GM12878 (cell line): ENCODE measurements at regions not wholly inside any gene's neighbourhood (a gene's known extent, or its start where the extent isn't known, plus 50 kb on each side); places are given as distances from the start of the nearest gene placed in this dataset.

ENCODE experiments used
- ATAC-seq: fragments of 200-7000 bp; cut with Tn5 transposase; 3 replicates; pipeline ENCODE4 v1.9.1; 2020; ENCODE audit warnings: mild to moderate bottlenecking, moderate library complexity
- BruUV-seq: library from RNA; stranded (reverse); fragments of 400-500 nt; replicated peaks from 2 replicates; lab custom pipeline; 2021; lab: Mats Ljungman, UMichigan
- CTCF ChIA-PET: fragments of 300-600 bp; sonication (Branson Sonifier 250); formaldehyde crosslinking; extraction: SDS; loops from one replicate; lab custom pipeline; 2021; ENCODE audit warnings: inconsistent platforms; lab: Yijun Ruan, JAX
- POLR2A ChIA-PET: fragments of 350-600 bp; formaldehyde crosslinking; extraction: SDS; loops from one replicate; lab custom pipeline; 2021; ENCODE audit warnings: inconsistent platforms; lab: Charles Lee
- RAD21 ChIA-PET: fragments of 300-600 bp; sonication (Branson Sonifier 250); formaldehyde crosslinking; loops from one replicate; lab custom pipeline; 2023; ENCODE audit warnings: antibody characterized with exemption; ENCODE audit not compliant: unreplicated experiment; lab: Charles Lee
- SMC1A ChIA-PET: fragments of 300-600 bp; sonication (Branson Sonifier 250); formaldehyde crosslinking; loops from one replicate; lab custom pipeline; 2023; ENCODE audit not compliant: unreplicated experiment, uncharacterized antibody; lab: Charles Lee
- DNase-seq: peaks from one replicate; pipeline ENCODE4 v3.0.0-alpha.2; 2011; ENCODE audit warnings: low read depth, low spot score
- FAIRE-seq: peaks from 3 replicates; lab custom pipeline; 2011; peaks lifted over from hg19 to GRCh38; lab: Jason Lieb, UNC
- H2AFZ ChIP-seq: 2 replicates; pipeline ENCODE4 v1.6.0; 2011; ENCODE audit warnings: low read depth, low read length, control low read depth; ENCODE audit not compliant: control insufficient read depth
- H3K27ac ChIP-seq: 2 replicates; pipeline ENCODE4 v1.5.1; 2011; ENCODE audit warnings: control low read depth; ENCODE audit not compliant: control insufficient read depth, insufficient read depth
- H3K27me3 ChIP-seq, 2 experiments: replicated peaks in 1 of 2; 2 replicates each; pipeline versions ENCODE4 v1.6.0 to v1.6.1; 2011; ENCODE audit warnings: low read length in 1 of 2; ENCODE audit not compliant: control insufficient read depth in 2 of 2, insufficient read depth in 2 of 2
- H3K36me3 ChIP-seq, 2 experiments: 2 replicates each; pipeline ENCODE4 v1.5.1; 2011; ENCODE audit warnings: low read length in 1 of 2; ENCODE audit not compliant: control insufficient read depth in 2 of 2, insufficient read depth in 2 of 2
- H3K4me1 ChIP-seq: 2 replicates; pipeline ENCODE4 v1.6.1; 2011; ENCODE audit warnings: mild to moderate bottlenecking, low read length, moderate library complexity, mixed read lengths; ENCODE audit not compliant: control insufficient read depth, insufficient read depth
- H3K4me2 ChIP-seq: 2 replicates; pipeline ENCODE4 v1.6.0; 2011; ENCODE audit warnings: control low read depth; ENCODE audit not compliant: control insufficient read depth, insufficient read depth
- H3K4me3 ChIP-seq: fragments of 200-600 bp; sonication (generic); 2 replicates; pipeline ENCODE4 v1.5.1; 2016
- H3K79me2 ChIP-seq: 2 replicates; pipeline ENCODE4 v1.6.0; 2011; ENCODE audit warnings: low read length; ENCODE audit not compliant: control insufficient read depth, insufficient read depth
- H3K9ac ChIP-seq: 2 replicates; pipeline ENCODE4 v1.8.0; 2011; ENCODE audit warnings: low read length, control low read depth, mixed read lengths; ENCODE audit not compliant: control insufficient read depth, insufficient read depth
- H3K9me3 ChIP-seq: replicated peaks from 3 replicates; pipeline ENCODE4 v1.5.1; 2011; ENCODE audit warnings: mild to moderate bottlenecking, low read length; ENCODE audit not compliant: control insufficient read depth, insufficient read depth
- H4K20me1 ChIP-seq: 2 replicates; pipeline ENCODE4 v1.6.0; 2011; ENCODE audit not compliant: control insufficient read depth, insufficient read depth
- BCLAF1 ChIP-seq: fragments of 450-650 bp; IDR thresholded peaks from 2 replicates; pipeline ENCODE4 v1.6.1; 2017; ENCODE audit warnings: antibody characterized with exemption, mild to moderate bottlenecking, moderate library complexity
- ETV6 ChIP-seq, 2 experiments: fragments of 450-650 bp in 1 of 2; IDR thresholded peaks in 1 of 2; conservative IDR thresholded peaks in 1 of 2; 2 replicates each; pipeline ENCODE4 v1.6.1; 2014; ENCODE audit warnings: antibody characterized with exemption in 1 of 2, borderline replicate concordance in 1 of 2, low read depth in 1 of 2, mild to moderate bottlenecking in 1 of 2, moderate library complexity in 1 of 2
- RAD21 ChIP-seq: IDR thresholded peaks from 2 replicates; pipeline ENCODE4 v1.6.1; 2011; ENCODE audit warnings: mild to moderate bottlenecking, low read depth, low read length, moderate library complexity; ENCODE audit not compliant: insufficient read depth
- SIN3A ChIP-seq: IDR thresholded peaks from 2 replicates; pipeline ENCODE4 v1.6.1; 2012; ENCODE audit warnings: low read depth, low read length, improper control_type of control experiment
- SREBF1 ChIP-seq: IDR thresholded peaks from 2 replicates; pipeline ENCODE4 v1.6.1; 2012; ENCODE audit warnings: mild to moderate bottlenecking, low read length
- TAF1 ChIP-seq: IDR thresholded peaks from 2 replicates; pipeline ENCODE4 v1.6.1; 2011; ENCODE audit warnings: mild to moderate bottlenecking, low read depth, low read length, borderline replicate concordance
- TCF3 ChIP-seq: IDR thresholded peaks from 2 replicates; pipeline ENCODE4 v1.6.1; 2012; ENCODE audit warnings: low read depth, mild to moderate bottlenecking, low read length, borderline replicate concordance; ENCODE audit not compliant: insufficient read depth
- ZBTB40 ChIP-seq: fragments of 450-650 bp; IDR thresholded peaks from 2 replicates; pipeline ENCODE4 v1.6.1; 2016; ENCODE audit warnings: mild to moderate bottlenecking, moderate library complexity, borderline replicate concordance
- ZNF217 ChIP-seq: fragments of 450-650 bp; IDR thresholded peaks from 2 replicates; pipeline ENCODE4 v1.6.1; 2017; ENCODE audit warnings: antibody characterized with exemption, mild to moderate bottlenecking
- WGBS: methylation state at CpG from one replicate; pipeline ENCODE4 v1.1.6; 2016; ENCODE audit warnings: low lambda C conversion rate; ENCODE audit not compliant: insufficient replicate concordance, insufficient coverage; ENCODE audit errors: missing lambda C conversion rate; 5-methylcytosine and 5-hydroxymethylcytosine counted together
- in situ Hi-C: fragments of 300-500 bp; cut with MboI; formaldehyde crosslinking; loops from 9 replicates; pipeline ENCODE4 v1.14.3; 2018; ENCODE audit warnings: mixed read lengths
- intact Hi-C: fragments of 100-400 bp; cut with micrococcal nuclease; formaldehyde crosslinking; loops from one replicate; pipeline ENCODE4 v1.14.2; 2022; ENCODE audit not compliant: unreplicated experiment
- TF ChIP-seq, protein P1 (sequence below): IDR thresholded peaks from 2 replicates; pipeline ENCODE4 v1.6.1; 2012; ENCODE audit warnings: mild to moderate bottlenecking, low read depth, low read length

- ChIA-PET RAD21 (no interaction called here), CTCF (no interaction called here), POLR2A (no interaction called here), SMC1A (no interaction called here)
- WGBS, result 0% methylated on average over 3 of the region's 3 CpGs
- DNase-seq, result no peak
- no peaks in the 10 kb centered on the region for H4K20me1 ChIP-seq
- no peak overlapping the region for H3K27ac ChIP-seq
- no peak overlapping the region for H3K9ac ChIP-seq
- no peaks in the 10 kb centered on the region for H3K9me3 ChIP-seq
- H3K4me3 ChIP-seq, result no peak overlapping the region
- no peak overlapping the region for H2AFZ ChIP-seq
- in situ Hi-C loops (no loop called here), intact Hi-C loops (no loop called here)
- ATAC-seq, result no peak
- H3K36me3 ChIP-seq, result no peaks in the 10 kb centered on the region
- H3K4me2 ChIP-seq, result no peak overlapping the region
- TF ChIP-seq ZBTB40 (no peak), TCF3 (no peak), ZNF217 (no peak), ETV6 (conservative IDR thresholded peaks at IDR 0.05 in 1 of 2, IDR thresholded peaks at IDR 0.05 in 1 of 2; ENCODE audit: borderline replicate concordance in 1 of 2, low read depth in 1 of 2) (no peak), BCLAF1 (no peak), RAD21 (no peak), SIN3A (no peak), SREBF1 (no peak), TAF1 (no peak)
- TF ChIP-seq, protein P1, sequence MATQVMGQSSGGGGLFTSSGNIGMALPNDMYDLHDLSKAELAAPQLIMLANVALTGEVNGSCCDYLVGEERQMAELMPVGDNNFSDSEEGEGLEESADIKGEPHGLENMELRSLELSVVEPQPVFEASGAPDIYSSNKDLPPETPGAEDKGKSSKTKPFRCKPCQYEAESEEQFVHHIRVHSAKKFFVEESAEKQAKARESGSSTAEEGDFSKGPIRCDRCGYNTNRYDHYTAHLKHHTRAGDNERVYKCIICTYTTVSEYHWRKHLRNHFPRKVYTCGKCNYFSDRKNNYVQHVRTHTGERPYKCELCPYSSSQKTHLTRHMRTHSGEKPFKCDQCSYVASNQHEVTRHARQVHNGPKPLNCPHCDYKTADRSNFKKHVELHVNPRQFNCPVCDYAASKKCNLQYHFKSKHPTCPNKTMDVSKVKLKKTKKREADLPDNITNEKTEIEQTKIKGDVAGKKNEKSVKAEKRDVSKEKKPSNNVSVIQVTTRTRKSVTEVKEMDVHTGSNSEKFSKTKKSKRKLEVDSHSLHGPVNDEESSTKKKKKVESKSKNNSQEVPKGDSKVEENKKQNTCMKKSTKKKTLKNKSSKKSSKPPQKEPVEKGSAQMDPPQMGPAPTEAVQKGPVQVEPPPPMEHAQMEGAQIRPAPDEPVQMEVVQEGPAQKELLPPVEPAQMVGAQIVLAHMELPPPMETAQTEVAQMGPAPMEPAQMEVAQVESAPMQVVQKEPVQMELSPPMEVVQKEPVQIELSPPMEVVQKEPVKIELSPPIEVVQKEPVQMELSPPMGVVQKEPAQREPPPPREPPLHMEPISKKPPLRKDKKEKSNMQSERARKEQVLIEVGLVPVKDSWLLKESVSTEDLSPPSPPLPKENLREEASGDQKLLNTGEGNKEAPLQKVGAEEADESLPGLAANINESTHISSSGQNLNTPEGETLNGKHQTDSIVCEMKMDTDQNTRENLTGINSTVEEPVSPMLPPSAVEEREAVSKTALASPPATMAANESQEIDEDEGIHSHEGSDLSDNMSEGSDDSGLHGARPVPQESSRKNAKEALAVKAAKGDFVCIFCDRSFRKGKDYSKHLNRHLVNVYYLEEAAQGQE, result no peak
- H3K79me2 ChIP-seq, result no peaks in the 10 kb centered on the region
- FAIRE-seq, result no peak
- H3K4me1 ChIP-seq, result no peaks in the 10 kb centered on the region
- no TSS peak for BruUV-seq
- H3K27me3 ChIP-seq, result no peaks in the 10 kb centered on the region
Observed at GRCh38 chr5:24986326-24986725, 341.5 kb upstream of the CDH10 start.
